Caco-2 (cell line): ENCODE measurements at regions not wholly inside any gene's neighbourhood (a gene's known extent, or its start where the extent isn't known, plus 50 kb on each side); places are given as distances from the start of the nearest gene placed in this dataset.
"Not testable (repeated sequence)": the region's sequence is repeated elsewhere in the genome, so short reads cannot be mapped to it uniquely, and the experiment has no call there.

Source experiments
- BruUV-seq: library from RNA; stranded (reverse); fragments of 400-500 nt; replicated peaks from 2 replicates; lab custom pipeline; 2021; lab: Mats Ljungman, UMichigan
- CTCF ChIA-PET: fragments of 300-600 bp; sonication (Branson Sonifier 250); formaldehyde crosslinking; loops from one replicate; lab custom pipeline; 2022; ENCODE audit warnings: antibody characterized with exemption; lab: Charles Lee
- POLR2A ChIA-PET: fragments of 300-600 bp; sonication (Branson Sonifier 250); formaldehyde crosslinking; loops from one replicate; lab custom pipeline; 2022; ENCODE audit warnings: antibody characterized with exemption; lab: Charles Lee
- DNase-seq, 2 experiments: peaks; one replicate each; pipeline versions ENCODE4 v3.0.0 to v3.0.0-alpha.2; 2020 to 2022
- H3K27me3 ChIP-seq: replicated peaks from 2 replicates; pipeline ENCODE4 v1.6.0; 2011; ENCODE audit warnings: low read length; ENCODE audit not compliant: control insufficient read depth, insufficient read depth
- H3K36me3 ChIP-seq: 2 replicates; pipeline ENCODE4 v1.5.1; 2011; ENCODE audit warnings: low read length; ENCODE audit not compliant: control insufficient read depth, insufficient read depth
- H3K4me1 ChIP-seq: fragments of 250-450 bp; sonication (Bioruptor Pico); 2 replicates; pipeline ENCODE4 v1.5.1; 2020; ENCODE audit warnings: mild to moderate bottlenecking
- H3K4me3 ChIP-seq: 2 replicates; pipeline ENCODE4 v1.5.1; 2011; ENCODE audit warnings: low read depth, mild to moderate bottlenecking, control low read depth, low read length
- H3K9me3 ChIP-seq: fragments of 250-450 bp; sonication (Bioruptor Pico); 2 replicates; pipeline ENCODE4 v1.5.1; 2020; ENCODE audit warnings: mild to moderate bottlenecking, moderate library complexity
- H3K27ac Mint-ChIP-seq: one replicate; pipeline ENCODE4 v1.8.0; 2022; ENCODE audit warnings: mixed read lengths; ENCODE audit not compliant: unreplicated experiment
- H3K27me3 Mint-ChIP-seq: one replicate; pipeline ENCODE4 v1.8.0; 2022; ENCODE audit warnings: mixed read lengths; ENCODE audit not compliant: insufficient read depth, unreplicated experiment
- H3K36me3 Mint-ChIP-seq: one replicate; pipeline ENCODE4 v1.8.0; 2022; ENCODE audit warnings: mild to moderate bottlenecking, mixed read lengths; ENCODE audit not compliant: insufficient read depth, unreplicated experiment
- H3K4me1 Mint-ChIP-seq: one replicate; pipeline ENCODE4 v1.8.0; 2022; ENCODE audit warnings: low read depth, mixed read lengths; ENCODE audit not compliant: unreplicated experiment
- H3K4me3 Mint-ChIP-seq: one replicate; pipeline ENCODE4 v1.8.0; 2022; ENCODE audit warnings: mild to moderate bottlenecking, moderate library complexity, mixed read lengths; ENCODE audit not compliant: unreplicated experiment
- H3K9me3 Mint-ChIP-seq: one replicate; pipeline ENCODE4 v1.8.0; 2022; ENCODE audit warnings: mixed read lengths; ENCODE audit not compliant: unreplicated experiment
- CTCF ChIP-seq, 2 experiments: fragments of 200-600 bp in 1 of 2; IDR thresholded peaks; 1 replicate in 1 of 2; 2 replicates in 1 of 2; pipeline versions ENCODE4 v1.5.1 to v1.8.0; 2011 to 2022; ENCODE audit warnings: antibody characterized with exemption in 1 of 2, control low read depth in 1 of 2, inconsistent platforms in 1 of 2, low read depth in 1 of 2, low read length in 1 of 2, mild to moderate bottlenecking in 1 of 2, moderate library complexity in 1 of 2; ENCODE audit not compliant: insufficient read depth in 1 of 2, severe bottlenecking in 1 of 2, unreplicated experiment in 1 of 2
- intact Hi-C: fragments of 100-400 bp; cut with micrococcal nuclease; formaldehyde crosslinking; loops from one replicate; pipeline ENCODE4 v1.10.0; 2022; ENCODE audit not compliant: unreplicated experiment

- Mint-ChIP-seq H3K27ac (no peak overlapping the region), H3K4me3 (no peak overlapping the region), H3K36me3 (no peaks in the 10 kb centered on the region), H3K9me3 (no peaks in the 10 kb centered on the region), H3K27me3 (no peaks in the 10 kb centered on the region), H3K4me1 (no peaks in the 10 kb centered on the region)
- ChIA-PET POLR2A (no interaction called here), CTCF (no interaction called here)
- Histone ChIP-seq H3K4me3 (no peak overlapping the region), H3K27me3 (no peaks in the 10 kb centered on the region), H3K4me1 (no peaks in the 10 kb centered on the region), H3K36me3 (no peaks in the 10 kb centered on the region), H3K9me3 (no peaks in the 10 kb centered on the region)
- no TSS peak for BruUV-seq
- DNase-seq, result no peak
- intact Hi-C loops, result no loop called here
- TF ChIP-seq CTCF (IDR thresholded peaks at IDR 0.05; ENCODE audit: insufficient read depth in 1 of 2, low read depth in 1 of 2, low read length in 1 of 2, severe bottlenecking in 1 of 2, unreplicated experiment in 1 of 2), result no peak
These were observed 1003.3 kb upstream of the COX7C start for GRCh38 chr5:85614489-85614888.

DNA sequence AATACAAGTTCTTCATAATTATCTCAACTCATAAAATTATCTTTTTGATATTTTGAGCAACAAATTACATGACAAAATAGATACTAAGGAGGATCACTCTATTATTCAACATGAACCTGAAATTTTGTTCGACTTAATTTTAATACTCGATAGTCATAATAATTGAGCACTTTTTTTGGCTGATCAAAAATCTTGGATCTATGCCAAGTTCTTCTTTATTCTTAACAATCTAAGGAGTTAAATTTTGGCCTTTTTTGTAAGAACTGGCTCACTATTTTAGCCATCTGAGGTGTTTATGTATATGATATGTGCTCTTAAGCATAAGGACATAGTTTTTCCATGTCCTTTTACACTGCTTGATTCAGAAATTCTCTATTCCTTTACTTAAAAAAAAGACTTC, 996.1 kb upstream of the COX7C start:
- H3K4me1 Mint-ChIP-seq, result no peaks in the 10 kb centered on the region
- POLR2A ChIA-PET, result no interaction called here
- H3K36me3 ChIP-seq, result no peaks in the 10 kb centered on the region
- DNase-seq, result no peak
- H3K27me3 Mint-ChIP-seq, result no peaks in the 10 kb centered on the region
- H3K27ac Mint-ChIP-seq, result no peak overlapping the region
- no peak overlapping the region for H3K4me3 Mint-ChIP-seq
- no peak for TF ChIP-seq CTCF (IDR thresholded peaks at IDR 0.05; ENCODE audit: insufficient read depth in 1 of 2, low read depth in 1 of 2, low read length in 1 of 2, severe bottlenecking in 1 of 2, unreplicated experiment in 1 of 2)
- no peak overlapping the region for H3K4me3 ChIP-seq
- H3K9me3 Mint-ChIP-seq, result no peaks in the 10 kb centered on the region
- H3K36me3 Mint-ChIP-seq, result no peaks in the 10 kb centered on the region
- no peaks in the 10 kb centered on the region for H3K27me3 ChIP-seq
- H3K4me1 ChIP-seq, result no peaks in the 10 kb centered on the region
- CTCF ChIA-PET, result no interaction called here
- no peaks in the 10 kb centered on the region for H3K9me3 ChIP-seq
- intact Hi-C loops, result no loop called here
- no TSS peak for BruUV-seq

- H3K4me1 Mint-ChIP-seq, result no peaks in the 10 kb centered on the region
- CTCF ChIA-PET, result no interaction called here
- H3K36me3 Mint-ChIP-seq, result no peaks in the 10 kb centered on the region
- no TSS peak for BruUV-seq
- intact Hi-C loops, result no loop called here
- H3K9me3 Mint-ChIP-seq, result no peaks in the 10 kb centered on the region
- no peaks in the 10 kb centered on the region for H3K27me3 Mint-ChIP-seq
- Histone ChIP-seq H3K36me3 (no peaks in the 10 kb centered on the region), H3K4me1 (no peaks in the 10 kb centered on the region), H3K4me3 (no peak overlapping the region), H3K9me3 (no peaks in the 10 kb centered on the region), H3K27me3 (no peaks in the 10 kb centered on the region)
- H3K27ac Mint-ChIP-seq, result no peak overlapping the region
- H3K4me3 Mint-ChIP-seq, result no peak overlapping the region
- no peak for TF ChIP-seq CTCF (IDR thresholded peaks at IDR 0.05; ENCODE audit: insufficient read depth in 1 of 2, low read depth in 1 of 2, low read length in 1 of 2, severe bottlenecking in 1 of 2, unreplicated experiment in 1 of 2)
- POLR2A ChIA-PET, result no interaction called here
- DNase-seq, result no peak
These were observed 989.6 kb upstream of the COX7C start for GRCh38 chr5:85628153-85628552.

GRCh38 chr5:85638495-85639125, 979.1 kb upstream of the COX7C start:
- CTCF ChIA-PET, H3K4me3 ChIP-seq, BruUV-seq: not testable (repeated sequence)

More at GRCh38 chr5:85638495-85639125, 979.1 kb upstream of the COX7C start:
- H3K27ac Mint-ChIP-seq, H3K4me1 ChIP-seq, intact Hi-C loops, H3K27me3 ChIP-seq, H3K36me3 ChIP-seq, H3K4me1 Mint-ChIP-seq, H3K9me3 ChIP-seq, H3K9me3 Mint-ChIP-seq, H3K36me3 Mint-ChIP-seq, DNase-seq, POLR2A ChIA-PET, H3K27me3 Mint-ChIP-seq: not testable (repeated sequence)
- peak overlapping the region; percentile 56 for H3K4me3 Mint-ChIP-seq
